ENCODE measurements at regions not wholly inside any gene's neighbourhood (a gene's known extent, or its start where the extent isn't known, plus 50 kb on each side); places are given as distances from the start of the nearest gene placed in this dataset.
A peak's percentile ranks its signal among the peaks of the same experiment; 100 is the strongest.

DNA sequence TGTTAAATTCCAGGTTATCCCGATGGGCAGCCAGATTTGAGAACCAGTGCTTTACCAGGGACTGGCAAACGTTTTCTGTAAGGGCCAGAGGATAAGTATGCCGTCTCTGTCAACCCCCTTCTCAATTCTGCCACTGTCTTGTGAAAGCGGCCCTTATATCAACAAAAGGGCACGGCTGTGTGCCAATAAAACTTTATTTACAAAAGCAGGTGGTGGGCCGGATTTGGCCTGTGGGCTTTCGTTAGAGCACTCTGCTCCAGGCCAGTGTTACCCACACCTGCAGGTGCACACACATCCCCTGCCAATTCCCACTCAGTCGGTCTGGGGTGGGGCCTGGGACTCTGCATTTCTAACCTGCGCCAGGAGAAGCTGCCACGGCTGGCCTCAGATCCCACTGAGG lies 111.2 kb downstream of the RFLNA start:
- DNase-seq: no peak

DNA sequence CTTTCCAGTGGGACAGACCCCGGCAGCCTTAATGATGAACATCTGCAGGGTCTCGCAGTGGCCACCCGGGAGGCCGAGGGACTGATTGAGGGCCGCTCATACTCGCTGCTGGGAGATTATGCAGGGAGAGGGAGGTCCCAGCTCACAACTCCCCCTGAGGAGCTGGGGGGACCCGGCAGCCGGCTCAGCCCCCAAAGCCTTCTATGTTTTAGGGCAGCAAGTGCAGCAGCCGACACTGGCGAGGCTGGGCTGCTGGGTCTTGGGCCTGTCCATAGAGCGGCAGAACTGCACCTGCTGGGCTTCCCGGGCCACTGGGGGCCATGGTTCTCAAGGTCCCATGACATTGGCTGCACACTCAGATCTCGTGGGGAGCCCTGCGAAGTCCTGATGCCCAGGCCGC lies 110.7 kb downstream of the RFLNA start:
- no peak for DNase-seq

DNA sequence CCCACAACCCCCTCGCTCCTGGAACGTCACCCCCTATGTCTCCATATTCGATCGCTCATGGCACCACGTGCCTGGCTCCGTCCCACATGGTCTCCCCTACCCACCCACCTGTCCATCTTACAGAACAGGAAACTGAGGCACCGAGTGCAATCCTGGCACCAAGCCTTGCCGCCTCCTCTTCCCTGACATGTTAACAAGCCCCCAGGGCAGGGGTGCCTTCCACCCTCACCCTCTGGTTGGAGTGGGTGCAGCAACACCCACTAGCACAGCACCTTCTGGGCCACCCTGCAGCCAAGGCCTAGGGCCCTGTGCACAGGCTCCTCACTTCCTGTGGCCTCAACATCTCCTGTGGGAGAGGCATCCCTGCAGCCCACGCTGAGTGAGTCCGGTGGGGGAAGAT lies 110.3 kb downstream of the RFLNA start:
- DNase-seq: no peak

DNA sequence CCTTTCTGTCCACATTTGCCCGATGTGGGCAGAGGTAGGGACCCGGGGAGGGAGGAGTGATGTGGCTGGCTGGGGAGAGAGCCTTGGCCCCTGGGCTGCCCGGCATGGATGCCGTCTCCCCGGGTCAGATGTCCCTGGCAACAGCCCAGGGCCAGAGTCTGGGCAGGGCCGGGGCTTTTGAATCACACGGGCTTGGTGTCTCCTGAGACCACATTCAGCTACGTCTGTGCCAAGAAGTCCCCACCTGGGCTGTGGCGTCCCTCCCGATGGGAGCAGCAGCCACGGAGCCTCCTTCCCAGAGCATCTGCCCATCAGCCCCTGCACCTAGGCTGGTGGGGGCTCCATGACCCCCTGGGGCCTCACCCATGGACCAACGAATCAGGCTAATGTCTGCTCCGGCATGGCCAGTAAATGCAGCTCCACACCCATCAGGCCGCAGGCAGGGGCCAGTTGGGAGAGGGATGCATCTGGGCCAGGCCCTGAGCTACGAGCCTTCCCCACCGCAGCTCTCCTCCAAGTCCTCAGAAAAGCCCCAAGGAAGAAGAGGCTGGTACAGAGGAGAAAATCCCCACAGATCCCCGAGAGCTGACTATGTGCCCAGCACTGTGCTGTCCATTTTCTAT lies 109.4 kb downstream of the RFLNA start:
- DNase-seq: no peak

DNA sequence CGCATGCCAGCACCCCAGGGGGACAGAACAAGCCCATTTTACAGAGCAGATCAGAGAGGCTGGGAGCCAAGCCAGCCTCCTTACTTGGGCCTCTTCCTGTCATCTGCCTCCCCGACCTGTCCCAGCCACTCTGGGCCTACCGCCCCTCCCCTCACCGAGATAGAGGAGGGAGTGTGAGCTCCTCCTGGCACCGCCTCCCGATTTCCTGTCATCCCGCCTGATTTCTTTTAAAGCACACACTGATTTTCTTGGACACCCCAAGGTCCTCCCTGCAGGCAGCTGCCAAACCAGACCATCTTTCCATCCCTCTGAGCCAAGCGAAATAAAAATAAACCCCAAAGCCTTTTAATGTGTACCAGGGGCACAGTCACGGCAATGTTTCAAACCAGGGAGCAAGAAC lies 108.4 kb downstream of the RFLNA start:
- DNase-seq: no peak

DNA sequence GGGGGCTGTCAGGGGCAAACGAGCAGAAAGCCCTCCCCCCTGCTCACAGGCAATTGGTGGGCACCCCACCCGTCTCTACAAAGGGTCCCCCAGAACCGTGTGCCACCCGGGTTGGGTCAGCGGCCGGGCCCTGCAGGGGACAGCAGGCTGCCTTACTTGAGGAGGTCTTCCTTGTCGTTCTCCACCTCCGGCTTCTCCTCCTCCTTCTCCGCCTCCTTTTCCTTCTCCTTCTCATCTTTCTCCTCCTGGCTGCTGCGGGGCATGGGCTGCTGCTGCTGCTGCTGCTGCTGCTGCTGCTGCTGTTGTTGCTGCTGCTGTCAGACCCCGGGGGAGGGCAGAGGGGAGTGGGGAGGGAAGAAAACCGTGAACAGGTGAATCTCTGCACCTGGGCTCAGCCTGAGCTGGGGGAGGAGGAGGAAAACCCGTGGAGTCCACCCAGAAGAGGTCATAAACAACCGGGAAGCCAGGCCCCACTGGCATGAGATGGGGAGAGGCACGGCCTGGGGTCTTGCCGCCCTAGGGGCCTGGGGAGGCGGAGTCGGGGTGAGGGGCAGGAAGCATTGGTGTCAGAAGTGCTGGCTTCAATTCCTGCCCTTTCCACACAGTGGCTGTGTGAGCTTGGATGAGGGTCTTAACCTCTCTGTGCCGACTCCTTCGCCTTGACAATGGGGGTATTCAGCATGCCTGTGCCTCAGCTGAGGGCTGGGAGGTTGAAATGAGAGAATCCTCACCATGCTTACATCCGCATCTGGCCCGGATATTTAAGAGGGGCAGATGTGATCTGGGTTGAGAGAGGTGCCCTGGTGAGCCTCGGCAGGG lies 107.6 kb downstream of the RFLNA start:
- no peak for DNase-seq

DNA sequence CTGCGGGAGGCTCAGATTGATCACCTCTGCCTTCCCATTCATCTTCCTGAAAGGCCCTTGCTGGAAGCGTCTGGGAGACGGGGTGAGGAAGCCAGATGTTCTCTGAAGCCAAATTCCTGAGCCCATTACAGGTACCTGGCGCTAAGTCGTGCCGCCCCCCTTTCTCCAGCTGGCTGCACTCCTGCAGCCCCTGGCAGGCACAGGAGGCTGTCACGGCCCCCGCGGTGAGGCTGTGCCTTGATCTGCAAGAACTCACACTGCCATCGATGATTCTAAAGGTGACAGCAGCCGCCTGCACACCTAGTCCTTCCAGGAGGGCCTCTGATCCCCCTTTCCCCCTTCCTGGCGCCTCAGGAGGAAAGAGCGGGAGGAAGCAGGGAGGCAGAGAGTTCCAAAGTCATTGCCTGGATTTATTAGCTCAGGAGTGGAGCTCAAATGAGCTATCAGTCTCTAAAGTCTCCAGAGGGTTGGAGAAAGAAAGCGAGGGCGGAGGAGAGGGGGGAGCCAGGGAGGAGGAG lies 106.9 kb downstream of the RFLNA start:
- no peak for DNase-seq

DNA sequence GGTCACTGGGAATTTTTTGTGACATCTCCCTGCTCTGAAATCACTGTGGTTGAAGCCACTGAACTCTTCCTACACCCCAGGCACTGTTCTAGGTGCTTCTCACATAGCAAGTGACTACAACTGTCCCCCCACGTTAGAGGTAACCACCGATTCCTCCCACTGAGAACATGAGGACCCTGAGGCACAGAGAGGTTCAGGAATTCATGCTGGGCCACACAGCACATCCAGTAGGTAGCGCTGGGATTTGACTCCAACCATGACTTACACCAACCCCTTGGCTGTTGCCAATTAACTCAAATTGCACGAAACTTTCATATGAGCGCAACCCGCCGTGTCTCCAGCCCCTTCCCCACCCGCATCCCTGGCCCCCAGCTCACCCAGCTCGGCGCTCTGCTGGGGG lies 105.2 kb downstream of the RFLNA start:
- DNase-seq: no peak

DNA sequence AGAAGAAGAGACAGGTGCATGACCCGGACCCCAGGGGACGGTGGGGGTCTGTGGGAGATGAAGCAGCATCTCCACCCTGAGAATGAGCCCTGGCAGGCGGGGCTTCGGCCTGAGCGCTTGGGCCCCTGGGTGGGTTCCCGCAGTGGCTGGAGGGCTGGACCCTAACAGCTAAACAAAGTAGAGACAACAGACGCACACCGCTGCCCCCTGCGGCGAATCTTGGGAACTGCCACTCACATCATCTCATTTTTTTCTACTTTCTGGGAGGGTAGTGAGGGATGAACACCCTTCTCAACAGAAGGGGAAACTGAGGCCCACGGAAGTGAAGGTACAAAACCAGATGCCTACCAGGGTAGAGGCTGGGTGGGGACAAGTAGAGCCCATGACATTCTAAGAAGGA lies 104.7 kb downstream of the RFLNA start:
- peak; percentile 24 for DNase-seq

DNA sequence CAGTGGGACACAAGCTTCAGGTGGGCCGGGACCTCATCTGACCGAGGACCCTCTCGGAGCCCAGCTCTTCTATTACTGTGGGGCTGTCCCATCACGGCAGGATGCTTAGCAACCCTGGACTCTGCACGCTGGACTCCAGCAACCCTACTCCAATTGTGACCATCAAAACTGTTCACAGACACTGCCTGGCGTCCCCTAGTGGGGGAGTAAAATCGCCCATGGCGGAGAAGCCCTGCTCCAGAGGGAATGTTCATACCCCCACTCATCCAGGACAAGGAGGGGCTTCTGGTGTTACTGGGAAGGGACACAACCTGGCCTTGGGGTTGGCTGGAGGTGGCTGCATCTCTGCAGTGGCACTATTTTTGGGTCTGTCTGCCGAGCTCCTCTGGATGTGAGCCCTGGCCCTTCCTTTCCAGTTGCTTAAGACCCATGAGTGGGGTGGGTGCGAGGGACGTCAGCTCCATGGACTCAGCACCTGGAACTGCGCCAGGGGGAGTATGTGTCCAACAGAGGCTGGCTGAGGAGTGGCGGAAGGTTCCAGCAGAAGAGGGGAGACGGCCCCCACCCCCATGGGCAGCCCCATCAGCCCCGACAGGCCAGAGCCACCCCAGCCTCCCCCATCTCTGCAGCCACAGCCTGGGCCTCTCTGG lies 103.8 kb downstream of the RFLNA start:
- no peak for DNase-seq

DNA sequence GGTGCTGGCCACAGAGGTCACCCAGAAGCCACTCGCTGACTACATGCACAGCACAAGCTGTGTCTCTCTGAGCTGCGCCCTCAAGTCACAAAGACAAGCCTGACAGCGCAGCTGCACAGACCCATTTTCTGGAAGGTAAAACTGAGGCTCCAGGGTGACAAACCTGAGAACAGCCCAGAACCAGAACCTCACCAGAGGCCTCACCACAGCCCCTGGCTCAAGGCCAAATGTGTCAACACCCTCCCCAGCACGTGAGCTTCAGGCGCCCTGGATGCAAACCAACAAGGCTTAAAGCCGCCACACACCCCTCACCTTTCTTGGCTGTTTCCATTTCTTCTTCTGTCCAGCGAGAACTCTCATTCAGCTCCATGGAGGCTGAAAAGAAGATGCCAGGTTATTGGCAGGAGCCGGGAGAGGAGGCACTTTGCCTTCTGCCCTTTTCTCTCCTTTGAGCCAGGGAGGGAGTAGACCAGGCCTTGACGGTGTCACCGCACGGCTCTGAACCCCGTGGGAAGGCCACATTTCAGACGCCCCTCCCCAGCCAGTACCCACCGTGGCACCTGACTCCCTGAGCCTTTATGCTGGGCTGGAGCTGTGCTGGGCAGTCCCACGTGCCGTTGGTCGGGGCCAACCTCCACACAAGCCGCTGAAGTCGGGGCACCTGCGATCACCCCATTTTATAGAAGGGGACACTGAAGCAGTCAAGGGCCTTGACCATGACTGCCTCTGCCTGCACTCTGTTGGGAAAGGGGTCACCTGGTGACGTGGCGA lies 103.1 kb downstream of the RFLNA start:
- no peak for DNase-seq

DNA sequence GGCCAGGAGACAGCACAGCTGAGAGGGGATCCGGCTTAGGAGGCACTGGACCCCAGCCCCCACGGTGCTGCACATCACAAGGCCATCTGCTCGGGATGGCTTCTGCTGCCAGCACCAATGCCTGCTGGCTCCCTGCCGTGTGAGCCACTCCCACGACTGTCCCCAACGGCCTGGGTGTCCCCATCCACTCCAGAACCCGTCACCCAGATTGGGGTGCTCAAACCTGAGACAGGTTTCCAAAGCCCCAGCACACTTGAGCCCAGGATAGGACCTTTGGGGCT lies 102.4 kb downstream of the RFLNA start:
- no peak for DNase-seq

DNA sequence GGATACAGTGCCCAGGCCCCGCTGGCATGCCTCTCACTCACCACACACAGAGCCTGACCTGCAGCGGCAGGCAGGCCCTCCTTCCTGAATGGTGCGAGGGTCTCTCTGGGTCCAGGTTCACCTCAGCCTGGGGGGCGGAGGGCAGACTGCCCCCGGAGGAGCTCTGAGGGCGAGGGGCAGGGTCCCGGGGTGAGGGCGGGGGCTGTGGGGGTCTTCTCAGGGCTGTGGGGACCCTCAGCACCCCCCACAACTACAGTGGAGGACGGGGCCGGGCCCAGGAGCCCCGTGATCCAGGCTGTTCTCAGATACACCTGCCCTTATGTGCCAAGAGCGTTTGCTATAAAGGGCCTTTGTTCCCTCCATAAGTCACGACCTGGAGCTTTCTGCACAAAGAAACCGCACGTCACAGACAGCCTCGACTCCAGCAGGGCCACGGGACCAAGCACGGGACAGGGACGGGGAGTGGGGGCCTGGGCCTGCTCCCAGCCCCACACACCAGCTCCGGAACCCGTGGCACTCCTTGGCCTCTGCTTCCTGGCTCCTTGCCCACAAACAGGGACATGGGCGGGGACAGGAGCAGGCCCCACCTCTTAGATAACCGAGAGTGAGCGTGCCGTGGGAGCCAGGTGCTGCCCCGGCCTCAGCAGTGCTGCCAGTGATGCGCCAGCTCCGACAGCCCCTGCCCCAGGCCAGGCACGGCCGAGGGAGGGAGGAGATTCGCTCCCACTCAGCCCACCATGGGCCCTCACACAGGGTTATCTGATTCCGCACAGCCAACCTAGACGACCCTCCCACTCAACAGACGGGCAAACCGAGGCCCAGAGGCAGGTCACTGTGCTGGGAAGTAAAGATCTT lies 101.9 kb downstream of the RFLNA start:
- no peak for DNase-seq

DNA sequence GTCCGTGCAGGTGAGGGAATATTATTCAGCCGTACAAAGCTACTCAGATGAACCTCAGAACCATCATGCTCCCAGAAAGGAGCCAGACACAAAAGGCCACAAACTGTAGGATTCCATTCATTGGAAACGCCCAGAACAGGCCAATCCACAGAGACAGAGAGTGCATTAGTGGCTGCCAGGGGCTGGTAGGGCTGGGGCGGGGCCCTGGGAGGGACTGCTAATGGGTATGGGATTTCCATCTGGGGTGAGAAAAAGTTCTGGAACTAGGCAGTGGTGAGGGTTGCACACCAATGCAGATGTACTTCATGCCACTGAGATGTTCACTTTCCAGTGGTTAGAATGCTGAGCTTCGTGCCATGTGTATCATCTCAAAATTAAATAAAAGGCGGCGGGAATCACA lies 101.1 kb downstream of the RFLNA start:
- DNase-seq: no peak

DNA sequence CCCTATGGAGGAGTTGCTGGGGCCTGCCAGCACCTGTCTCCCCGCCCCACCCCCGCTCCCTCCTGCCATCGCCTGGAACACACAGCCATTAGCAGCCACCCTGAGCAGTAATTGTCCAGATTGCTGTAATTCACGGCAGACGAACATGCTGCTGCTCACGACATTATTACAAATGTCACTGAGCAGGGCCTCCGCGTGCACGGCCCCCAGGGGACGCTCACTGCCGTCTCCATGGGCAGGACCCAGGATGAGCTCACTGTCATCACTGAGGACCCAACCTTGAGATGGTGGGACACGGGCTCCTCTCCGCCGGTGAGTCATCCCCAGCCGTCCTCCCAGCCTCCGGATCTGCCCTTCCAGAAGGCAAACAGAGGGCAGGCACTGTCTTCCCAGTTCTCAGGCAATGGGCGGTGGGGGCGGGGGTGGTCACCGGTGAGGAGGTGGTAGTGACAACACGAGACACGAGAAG lies 100.4 kb downstream of the RFLNA start:
- no peak for DNase-seq

DNA sequence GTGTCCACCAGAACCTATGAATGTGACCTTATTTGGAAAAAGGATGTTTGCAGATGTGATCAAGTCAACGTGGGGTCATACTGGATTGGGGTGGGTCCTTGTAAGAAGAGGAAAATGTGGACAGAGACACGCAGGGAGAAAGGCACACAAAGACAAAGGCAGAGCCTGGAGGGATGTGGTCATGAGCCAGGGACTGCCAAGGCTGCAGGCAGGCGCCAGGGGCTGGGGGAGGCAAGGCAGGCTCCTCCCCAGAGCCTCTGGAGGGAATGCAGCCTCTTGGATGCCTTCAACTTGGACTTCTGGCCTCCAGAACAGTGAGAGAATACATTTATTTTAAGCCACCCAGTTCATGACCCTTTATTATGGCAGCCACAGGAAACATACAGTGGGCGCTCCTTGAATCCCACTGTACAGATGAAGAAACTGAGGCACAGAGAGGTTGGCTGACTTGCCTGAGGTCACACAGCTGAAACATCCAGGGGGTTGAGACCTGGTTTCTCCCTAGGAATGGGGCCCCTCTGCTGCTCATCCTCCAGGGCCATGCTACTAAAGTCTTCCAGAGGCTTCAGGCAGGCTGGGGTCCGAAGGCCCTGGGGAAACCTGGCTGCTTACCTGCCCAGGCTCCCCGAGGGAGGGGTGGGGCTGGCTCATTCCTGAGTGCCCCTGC lies 99.7 kb downstream of the RFLNA start:
- no peak for DNase-seq

DNA sequence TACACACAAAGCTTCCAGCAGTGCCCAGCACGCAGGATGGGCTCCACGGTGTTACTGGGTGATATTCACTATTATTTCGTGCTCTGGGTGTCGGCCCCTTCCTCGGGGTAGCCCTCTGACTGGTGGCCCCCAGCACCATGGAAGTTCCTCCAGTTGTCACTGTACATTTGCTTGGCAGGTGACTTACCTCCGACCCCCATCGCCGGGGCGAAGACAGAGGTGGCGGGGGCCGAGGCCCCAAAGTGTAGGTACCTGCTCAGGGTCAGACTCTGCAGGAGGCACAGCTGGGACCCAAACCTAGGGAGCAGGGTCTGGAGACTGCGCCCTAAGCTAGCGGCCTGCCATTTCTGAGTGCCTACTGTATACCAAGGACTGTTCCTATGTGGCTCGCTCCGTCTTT lies 98.9 kb downstream of the RFLNA start:
- DNase-seq: no peak

DNA sequence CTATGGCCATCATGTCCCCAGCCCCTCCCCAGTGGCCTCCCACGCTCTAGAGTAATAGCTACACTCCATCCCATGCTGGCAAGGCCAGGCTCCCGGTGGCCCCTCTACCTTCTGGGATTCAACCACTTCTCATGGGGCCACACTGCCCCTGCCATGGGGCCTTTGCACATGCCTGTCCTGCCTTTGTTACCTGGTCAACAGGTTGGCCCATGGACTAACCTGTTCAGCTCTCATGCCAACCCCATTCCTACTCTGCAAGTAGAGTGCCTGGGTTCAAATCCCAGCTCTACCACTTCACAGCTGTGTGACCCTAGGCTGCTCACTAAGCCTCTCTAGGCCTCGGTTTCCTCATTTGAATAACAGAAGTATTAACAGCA lies 98.5 kb downstream of the RFLNA start:
- DNase-seq: no peak

DNA sequence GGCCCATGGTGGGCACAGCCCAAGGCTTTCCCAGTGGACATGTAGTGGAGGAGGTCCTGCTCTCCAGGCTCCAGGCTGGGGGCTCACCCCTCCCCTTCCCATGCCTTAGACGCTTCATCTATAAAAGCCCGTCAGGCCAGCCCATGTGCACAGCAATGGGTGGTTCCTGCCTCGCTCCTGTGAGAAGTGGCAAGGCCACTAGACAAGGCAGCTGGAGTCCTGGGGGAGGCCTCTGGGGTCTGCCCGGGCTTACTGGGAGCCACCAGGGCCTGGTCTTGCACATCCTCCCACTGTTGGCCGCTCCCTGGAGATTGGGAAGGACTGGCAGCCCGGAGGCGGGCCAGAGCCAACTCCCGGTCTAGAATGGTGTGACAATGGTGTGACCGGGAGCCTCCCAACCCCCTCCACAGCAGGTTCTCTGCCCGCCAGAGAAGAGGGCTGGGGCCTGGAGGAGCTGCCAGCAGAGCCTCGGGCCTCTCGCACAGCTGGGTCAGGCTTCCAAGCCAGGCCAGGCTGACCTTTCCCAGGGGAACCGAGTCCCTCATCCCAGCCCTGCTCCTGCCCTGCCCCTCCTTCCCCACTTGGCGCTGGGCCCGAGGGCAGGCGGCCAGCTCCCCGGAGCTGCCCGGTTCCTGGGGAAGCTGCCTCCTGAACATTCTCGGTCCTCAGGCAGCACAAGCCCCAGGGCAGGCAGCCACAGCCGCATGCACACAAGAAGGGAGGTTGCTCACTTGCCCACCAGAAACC lies 97.9 kb downstream of the RFLNA start:
- no peak for DNase-seq

DNA sequence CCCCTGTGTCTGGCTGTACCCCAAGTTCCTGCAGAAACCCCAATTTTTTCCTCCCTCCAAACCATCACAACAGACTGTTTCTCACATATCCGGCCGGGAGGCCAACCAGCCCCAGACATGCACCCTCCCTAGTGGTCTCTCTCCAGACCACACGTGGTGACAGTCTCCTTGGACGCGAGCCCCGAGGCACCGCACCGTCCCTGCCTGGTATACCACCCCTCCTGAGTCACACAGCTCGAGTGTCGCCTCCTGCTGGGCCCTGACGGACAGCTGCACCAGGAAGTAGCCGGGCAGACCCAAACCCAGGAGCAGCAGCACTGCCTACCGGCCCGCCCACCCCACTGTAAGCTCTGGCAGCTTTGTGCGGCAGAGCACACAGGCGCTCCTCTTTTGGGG lies 97.4 kb downstream of the RFLNA start:
- DNase-seq: no peak
